AG04449 (cell line): ENCODE measurements at regions not wholly inside any gene's neighbourhood (a gene's known extent, or its start where the extent isn't known, plus 50 kb on each side); places are given as distances from the start of the nearest gene placed in this dataset.
"Not testable (repeated sequence)": the region's sequence is repeated elsewhere in the genome, so short reads cannot be mapped to it uniquely, and the experiment has no call there.

Experiments used
- CTCF ChIA-PET: fragments of 350-600 bp; formaldehyde crosslinking; extraction: SDS; loops from one replicate; lab custom pipeline; 2021; ENCODE audit warnings: antibody characterized with exemption; lab: Yijun Ruan, JAX
- POLR2A ChIA-PET: fragments of 400-600, 350-600 bp; formaldehyde crosslinking; extraction: SDS; loops from one replicate; lab custom pipeline; 2020; ENCODE audit warnings: antibody characterized with exemption, inconsistent platforms; lab: Yijun Ruan, JAX
- DNase-seq: peaks from one replicate; pipeline ENCODE4 v3.0.0-alpha.2; 2010; ENCODE audit warnings: low read depth, low spot score
- H3K4me3 ChIP-seq: 2 replicates; pipeline ENCODE4 v1.5.1; 2011; ENCODE audit warnings: low read depth, mild to moderate bottlenecking, control low read depth, low read length
- CTCF ChIP-seq: IDR thresholded peaks from one replicate; pipeline ENCODE4 v1.5.1; 2011; ENCODE audit warnings: mild to moderate bottlenecking, moderate library complexity, low read length, control low read depth, inconsistent platforms; ENCODE audit not compliant: insufficient read depth; ENCODE audit errors: missing control alignments

- TF ChIP-seq CTCF, result no peak
- no peak for DNase-seq
- CTCF ChIA-PET, result interaction anchor here (1.4 kb wide), 1 partner anchor 18 kb away, joined by 3 read pairs; no protein-coding TSS in a partner anchor
- POLR2A ChIA-PET, result interaction anchor here (0.6 kb wide), 1 partner anchor 20 kb away, joined by 3 read pairs; no protein-coding TSS in a partner anchor
- H3K4me3 ChIP-seq, result no peak overlapping the region
Measured at GRCh38 chr6:81031416-81031815, 721.1 kb downstream of the TENT5A start.

- POLR2A ChIA-PET, result no interaction called here
- CTCF ChIA-PET, result interaction anchor here (1.3 kb wide), 1 partner anchor 50 kb away, joined by 3 read pairs; no protein-coding TSS in a partner anchor
- no peak for TF ChIP-seq CTCF
Measured at GRCh38 chr6:81026041-81026553, 726.4 kb downstream of the TENT5A start.

GRCh38 chr6:81023709-81024108 lies 728.8 kb downstream of the TENT5A start:
- ChIA-PET CTCF (no interaction called here), POLR2A (no interaction called here)
- TF ChIP-seq CTCF, result no peak

More at GRCh38 chr6:81026041-81026553, 726.4 kb downstream of the TENT5A start:
- DNase-seq, result no peak
- H3K4me3 ChIP-seq, result no peak overlapping the region

GRCh38 chr6:81023007-81023582 lies 729.4 kb downstream of the TENT5A start:
- no peak for DNase-seq
- ChIA-PET POLR2A (no interaction called here), CTCF (no interaction called here)
- TF ChIP-seq CTCF, result no peak
- no peak overlapping the region for H3K4me3 ChIP-seq

More at GRCh38 chr6:81023709-81024108, 728.8 kb downstream of the TENT5A start:
- H3K4me3 ChIP-seq, result no peak overlapping the region
- DNase-seq, result no peak

- DNase-seq, H3K4me3 ChIP-seq, POLR2A ChIA-PET, CTCF ChIA-PET: not testable (repeated sequence)
Measured at GRCh38 chr6:81017586-81017985, 734.9 kb downstream of the TENT5A start.

GRCh38 chr6:81003894-81004293 lies 748.6 kb downstream of the TENT5A start:
- ChIA-PET POLR2A (no interaction called here), CTCF (no interaction called here)
- DNase-seq, result no peak
- TF ChIP-seq CTCF, result no peak
- no peak overlapping the region for H3K4me3 ChIP-seq

- TF ChIP-seq CTCF, result no peak
- no peak overlapping the region for H3K4me3 ChIP-seq
- ChIA-PET POLR2A (no interaction called here), CTCF (no interaction called here)
- DNase-seq, result no peak
Measured at GRCh38 chr6:81003156-81003555, 749.3 kb downstream of the TENT5A start.
